Fibroblast of lung (primary cell): ENCODE measurements at regions not wholly inside any gene's neighbourhood (a gene's known extent, or its start where the extent isn't known, plus 50 kb on each side); places are given as distances from the start of the nearest gene placed in this dataset.

Experiments
- DNase-seq, 2 donors: peaks; one replicate each; pipeline versions ENCODE4 v3.0.0 to v3.0.0-alpha.2; 2010; ENCODE audit warnings: low read depth in 2 of 2
- H2AFZ ChIP-seq: 2 replicates; pipeline ENCODE4 v1.5.1; 2012; ENCODE audit warnings: low read length, control low read depth, inconsistent platforms
- H3K27ac ChIP-seq: 2 replicates; pipeline ENCODE4 v1.5.1; 2011; ENCODE audit warnings: low read length, control low read depth; ENCODE audit not compliant: insufficient read depth
- H3K27me3 ChIP-seq: 2 replicates; pipeline ENCODE4 v1.5.1; 2011; ENCODE audit warnings: mild to moderate bottlenecking, low read length; ENCODE audit not compliant: control insufficient read depth, insufficient read depth
- H3K36me3 ChIP-seq: 2 replicates; pipeline ENCODE4 v1.5.1; 2011; ENCODE audit warnings: low read length; ENCODE audit not compliant: control insufficient read depth, insufficient read depth
- H3K4me1 ChIP-seq: 2 replicates; pipeline ENCODE4 v1.5.1; 2011; ENCODE audit warnings: low read length; ENCODE audit not compliant: control insufficient read depth, insufficient read depth; ENCODE audit errors: extremely low read depth
- H3K4me2 ChIP-seq: 2 replicates; pipeline ENCODE4 v1.5.1; 2011; ENCODE audit warnings: low read length, control low read depth; ENCODE audit not compliant: insufficient read depth; ENCODE audit errors: extremely low read depth
- H3K4me3 ChIP-seq, 4 experiments: fragments of 200-600 bp in 1 of 4; sonication (generic) in 1 of 4; replicated peaks in 1 of 4; 2 replicates each; pipeline ENCODE4 v1.5.1; 2011 to 2016; ENCODE audit warnings: low read length in 4 of 4, low read depth in 3 of 4, mild to moderate bottlenecking in 3 of 4, control low read depth in 2 of 4, inconsistent platforms in 1 of 4, mixed read lengths in 1 of 4; ENCODE audit not compliant: insufficient read depth in 1 of 4; ENCODE audit errors: control extremely low read depth in 1 of 4
- H3K79me2 ChIP-seq: 2 replicates; pipeline ENCODE4 v1.5.1; 2012; ENCODE audit warnings: mild to moderate bottlenecking, low read length, inconsistent platforms; ENCODE audit not compliant: control insufficient read depth, insufficient read depth
- H3K9ac ChIP-seq: 2 replicates; pipeline ENCODE4 v1.5.1; 2011; ENCODE audit warnings: mild to moderate bottlenecking, low read length, control low read depth; ENCODE audit not compliant: insufficient read depth
- H3K9me3 ChIP-seq: 2 replicates; pipeline ENCODE4 v1.5.1; 2012; ENCODE audit warnings: low read depth, low read length; ENCODE audit not compliant: control insufficient read depth, insufficient read depth
- H4K20me1 ChIP-seq: 2 replicates; pipeline ENCODE4 v1.5.1; 2011; ENCODE audit warnings: low read length; ENCODE audit not compliant: control insufficient read depth, insufficient read depth; ENCODE audit errors: extremely low read depth
- EZH2 ChIP-seq: IDR thresholded peaks from 2 replicates; pipeline ENCODE4 v1.5.1; 2012; ENCODE audit warnings: low read length, control low read depth, mild to moderate bottlenecking; ENCODE audit errors: missing control alignments
- TF ChIP-seq, protein P1 (sequence below), 2 donors: IDR thresholded peaks in 1 of 2; conservative IDR thresholded peaks in 1 of 2; 1 replicate in 1 of 2; 2 replicates in 1 of 2; pipeline ENCODE4 v1.5.1; 2011 to 2012; ENCODE audit warnings: low read length in 2 of 2, control low read depth in 1 of 2, inconsistent platforms in 1 of 2, low read depth in 1 of 2, mild to moderate bottlenecking in 1 of 2

DNA sequence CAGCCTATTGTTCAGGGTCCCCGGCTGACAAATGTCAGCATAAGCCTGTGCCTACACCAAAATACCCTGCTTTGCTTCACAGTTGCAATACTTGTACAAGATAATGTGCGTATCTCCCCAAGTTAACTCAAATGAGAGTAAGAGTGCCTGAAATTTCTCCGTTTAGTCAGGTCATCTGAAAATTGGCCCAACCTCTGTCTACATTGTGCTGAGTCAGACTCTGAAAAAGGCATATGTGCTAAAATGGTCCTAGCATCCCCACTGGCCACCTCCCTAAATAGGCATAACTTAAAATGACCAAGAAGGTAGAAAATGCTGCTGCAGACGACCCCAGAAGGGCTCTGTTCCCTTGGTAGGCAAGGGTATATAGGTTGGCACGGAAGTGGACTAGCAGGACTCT lies 1653.8 kb upstream of the DDX18 start:
- Histone ChIP-seq H2AFZ (no peak overlapping the region), H3K4me3 (no peak overlapping the region), H4K20me1 (no peaks in the 10 kb centered on the region), H3K27ac (no peak overlapping the region), H3K36me3 (no peaks in the 10 kb centered on the region), H3K27me3 (no peaks in the 10 kb centered on the region), H3K9ac (no peak overlapping the region), H3K4me1 (no peaks in the 10 kb centered on the region), H3K4me2 (no peak overlapping the region), H3K79me2 (no peaks in the 10 kb centered on the region), H3K9me3 (no peaks in the 10 kb centered on the region)
- TF ChIP-seq, protein P1, sequence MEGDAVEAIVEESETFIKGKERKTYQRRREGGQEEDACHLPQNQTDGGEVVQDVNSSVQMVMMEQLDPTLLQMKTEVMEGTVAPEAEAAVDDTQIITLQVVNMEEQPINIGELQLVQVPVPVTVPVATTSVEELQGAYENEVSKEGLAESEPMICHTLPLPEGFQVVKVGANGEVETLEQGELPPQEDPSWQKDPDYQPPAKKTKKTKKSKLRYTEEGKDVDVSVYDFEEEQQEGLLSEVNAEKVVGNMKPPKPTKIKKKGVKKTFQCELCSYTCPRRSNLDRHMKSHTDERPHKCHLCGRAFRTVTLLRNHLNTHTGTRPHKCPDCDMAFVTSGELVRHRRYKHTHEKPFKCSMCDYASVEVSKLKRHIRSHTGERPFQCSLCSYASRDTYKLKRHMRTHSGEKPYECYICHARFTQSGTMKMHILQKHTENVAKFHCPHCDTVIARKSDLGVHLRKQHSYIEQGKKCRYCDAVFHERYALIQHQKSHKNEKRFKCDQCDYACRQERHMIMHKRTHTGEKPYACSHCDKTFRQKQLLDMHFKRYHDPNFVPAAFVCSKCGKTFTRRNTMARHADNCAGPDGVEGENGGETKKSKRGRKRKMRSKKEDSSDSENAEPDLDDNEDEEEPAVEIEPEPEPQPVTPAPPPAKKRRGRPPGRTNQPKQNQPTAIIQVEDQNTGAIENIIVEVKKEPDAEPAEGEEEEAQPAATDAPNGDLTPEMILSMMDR (conservative IDR thresholded peaks at IDR 0.05 in 1 of 2, IDR thresholded peaks at IDR 0.05 in 1 of 2; ENCODE audit: low read depth in 1 of 2, low read length in 2 of 2) = no peak
- no peak for TF ChIP-seq EZH2
- DNase-seq = no peak

DNA sequence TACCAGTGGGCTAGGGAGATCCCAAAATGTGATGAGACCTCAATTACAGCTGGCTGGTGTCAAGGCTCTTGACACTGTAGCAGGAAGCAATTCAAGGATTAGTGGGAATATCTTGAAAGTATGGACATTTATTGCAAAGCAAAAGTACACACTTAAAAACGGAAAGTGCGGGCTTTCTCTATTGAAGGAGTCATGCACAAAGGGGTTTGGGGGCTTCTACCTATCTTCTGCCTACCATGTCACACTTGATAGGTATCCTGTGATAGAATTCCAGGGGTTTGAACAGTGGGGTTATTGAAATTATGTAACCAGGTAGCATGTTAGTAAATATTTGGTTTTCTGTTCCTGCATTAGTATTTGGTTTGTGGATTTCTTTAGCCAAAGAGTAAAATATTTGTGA lies 1652.1 kb upstream of the DDX18 start:
- Histone ChIP-seq H3K9me3 (no peaks in the 10 kb centered on the region), H4K20me1 (no peaks in the 10 kb centered on the region), H3K4me1 (no peaks in the 10 kb centered on the region), H3K4me2 (no peak overlapping the region), H2AFZ (no peak overlapping the region), H3K36me3 (no peaks in the 10 kb centered on the region), H3K79me2 (no peaks in the 10 kb centered on the region), H3K27me3 (no peaks in the 10 kb centered on the region), H3K27ac (no peak overlapping the region), H3K9ac (no peak overlapping the region), H3K4me3 (no peak overlapping the region)
- TF ChIP-seq EZH2 = no peak
- TF ChIP-seq, protein P1 (conservative IDR thresholded peaks at IDR 0.05 in 1 of 2, IDR thresholded peaks at IDR 0.05 in 1 of 2; ENCODE audit: low read depth in 1 of 2, low read length in 2 of 2) = no peak
- DNase-seq = no peak

DNA sequence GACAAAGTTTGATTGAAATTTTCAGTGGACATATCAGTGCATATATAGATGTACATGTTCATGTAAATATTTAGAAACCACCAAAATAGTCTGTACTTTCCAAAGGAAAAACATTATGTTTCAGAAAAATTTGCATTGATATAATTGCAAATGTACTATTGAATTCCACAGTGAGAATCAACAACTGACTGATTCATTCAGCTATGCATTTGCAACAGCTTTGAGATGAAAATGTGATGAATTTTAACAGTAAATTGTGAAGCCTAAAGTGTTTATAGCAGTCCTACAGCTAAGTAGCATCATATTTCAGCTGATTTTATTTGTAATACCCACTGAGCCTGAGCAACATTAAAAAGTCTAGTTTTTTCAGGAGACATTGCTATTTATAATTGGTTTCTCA lies 1647.4 kb upstream of the DDX18 start:
- Histone ChIP-seq H3K4me1 (no peaks in the 10 kb centered on the region), H3K27me3 (no peaks in the 10 kb centered on the region), H3K79me2 (no peaks in the 10 kb centered on the region), H3K36me3 (no peaks in the 10 kb centered on the region), H3K9ac (no peak overlapping the region), H3K4me3 (no peak overlapping the region), H4K20me1 (no peaks in the 10 kb centered on the region), H3K9me3 (no peaks in the 10 kb centered on the region), H2AFZ (no peak overlapping the region), H3K27ac (no peak overlapping the region), H3K4me2 (no peak overlapping the region)
- no peak for TF ChIP-seq EZH2
- TF ChIP-seq, protein P1 (conservative IDR thresholded peaks at IDR 0.05 in 1 of 2, IDR thresholded peaks at IDR 0.05 in 1 of 2; ENCODE audit: low read depth in 1 of 2, low read length in 2 of 2) = no peak
- no peak for DNase-seq
